Occipital lobe (tissue), 1 donor: ENCODE measurements at regions not wholly inside any gene's neighbourhood (a gene's known extent, or its start where the extent isn't known, plus 50 kb on each side); places are given as distances from the start of the nearest gene placed in this dataset.

Experiments used
- DNase-seq: peaks from one replicate; lab custom pipeline; 2025; lab: John Stamatoyannopoulos, UW

DNA sequence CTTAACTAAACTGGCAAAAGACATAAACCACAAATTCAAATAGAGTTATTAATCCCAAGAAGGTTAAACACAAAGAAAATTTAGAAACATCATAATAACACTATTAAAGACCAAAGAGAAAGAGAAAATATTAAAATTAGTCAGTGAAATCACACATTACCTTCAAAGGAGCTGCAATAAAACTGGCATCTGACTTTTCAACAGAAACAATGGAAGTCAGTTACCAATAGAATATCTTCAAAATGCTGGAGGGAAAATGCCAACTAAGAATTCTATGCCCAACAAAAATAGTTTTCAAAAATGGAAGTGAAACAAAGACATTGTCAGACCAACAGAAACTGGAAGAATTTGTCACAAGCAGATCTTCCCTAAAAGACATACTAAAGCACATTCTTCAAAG lies 68.7 kb upstream of the RNF7 start:
- DNase-seq = no peak

DNA sequence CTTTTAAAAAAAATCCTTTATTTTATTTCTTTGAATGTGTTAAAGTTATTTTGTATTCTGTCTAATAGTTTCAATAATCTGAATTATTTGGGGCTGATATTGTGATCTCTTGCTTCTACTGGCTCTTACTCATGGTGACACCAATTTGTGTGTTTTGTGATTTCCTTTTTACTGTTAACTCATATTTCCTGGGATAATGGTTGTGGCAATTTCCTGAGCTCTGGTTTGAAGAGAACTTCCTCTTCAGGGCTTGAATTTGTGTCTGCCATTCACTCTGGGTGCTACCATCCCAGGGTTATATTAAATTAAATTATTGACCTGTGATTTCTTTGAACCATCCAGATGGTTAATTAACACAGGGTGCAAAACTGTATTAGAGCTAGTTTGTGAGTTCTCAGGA lies 60.4 kb upstream of the RNF7 start:
- no peak for DNase-seq

DNA sequence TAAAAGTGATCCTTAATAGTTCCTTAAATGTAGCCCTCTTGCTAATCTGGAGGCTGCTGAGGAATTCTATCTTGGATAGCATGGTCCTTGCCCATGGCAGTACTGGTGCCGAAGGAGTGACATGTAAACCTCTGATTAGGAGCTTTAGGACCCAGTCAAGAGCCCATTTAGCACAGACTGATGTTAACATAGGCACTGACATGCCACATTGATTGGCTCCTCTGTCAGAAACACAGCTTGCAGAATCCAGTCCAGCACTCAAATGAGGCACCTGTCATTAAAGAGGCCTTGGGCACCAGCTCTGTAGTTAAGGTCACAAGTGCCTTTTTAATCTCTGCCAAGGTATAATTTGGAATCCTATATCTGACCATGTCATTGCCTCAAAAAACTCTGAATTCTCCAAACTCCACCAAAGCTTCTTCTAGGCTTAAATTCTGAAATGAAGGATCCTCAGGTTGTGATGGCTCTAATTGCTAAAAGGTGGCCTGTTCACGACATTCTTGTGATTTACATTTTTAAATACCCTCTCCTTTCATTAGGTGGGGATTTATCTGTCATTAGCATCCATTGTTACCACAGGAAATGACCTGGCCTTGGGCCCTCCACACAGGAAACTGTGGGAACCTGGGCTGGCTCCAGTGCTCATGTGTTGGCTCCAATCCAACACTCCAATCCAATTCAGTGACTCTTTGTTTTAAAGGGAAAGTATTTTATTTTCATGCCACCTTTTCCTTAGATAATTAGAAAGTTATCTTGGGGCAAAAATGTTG lies 57.3 kb upstream of the RNF7 start:
- no peak for DNase-seq

DNA sequence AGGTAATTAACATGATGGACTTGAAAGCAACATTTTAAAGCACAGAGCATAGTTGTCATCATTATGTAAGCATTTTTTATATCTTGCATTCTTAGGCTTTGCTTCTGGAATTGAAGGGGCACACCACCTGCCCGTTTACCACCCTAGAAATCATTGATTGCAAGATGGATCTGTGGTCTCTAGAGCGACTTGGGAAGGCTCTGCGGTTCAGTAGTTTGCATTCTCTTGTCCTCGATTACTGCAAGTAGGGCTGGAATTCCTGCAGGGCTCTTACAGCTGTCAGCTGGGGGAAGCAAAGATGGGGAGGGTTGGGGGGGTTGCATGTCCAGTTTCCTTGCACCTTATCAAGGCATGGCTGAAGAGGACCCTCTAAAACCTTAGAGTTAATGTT lies 56.7 kb upstream of the RNF7 start:
- no peak for DNase-seq

DNA sequence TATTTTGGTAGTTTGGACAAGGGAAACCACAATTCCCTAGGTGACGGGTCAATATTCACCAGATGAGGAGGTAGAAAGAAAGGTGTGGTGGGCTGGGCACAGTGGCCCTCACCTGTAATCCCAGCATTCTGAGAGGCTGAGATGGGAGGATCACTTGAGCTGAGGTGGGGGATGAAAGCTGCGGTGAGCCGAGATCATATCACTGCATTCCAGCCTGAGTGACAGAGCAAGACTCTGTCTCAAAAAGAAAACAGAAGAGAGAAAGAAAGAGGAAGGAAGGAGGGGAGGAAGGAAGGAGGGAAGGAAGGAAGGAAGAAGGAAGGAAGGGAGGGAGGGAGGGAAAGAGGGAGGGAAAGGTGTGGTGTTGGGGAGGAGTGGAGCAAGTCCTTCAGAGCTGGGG lies 56.1 kb upstream of the RNF7 start:
- DNase-seq = no peak

DNA sequence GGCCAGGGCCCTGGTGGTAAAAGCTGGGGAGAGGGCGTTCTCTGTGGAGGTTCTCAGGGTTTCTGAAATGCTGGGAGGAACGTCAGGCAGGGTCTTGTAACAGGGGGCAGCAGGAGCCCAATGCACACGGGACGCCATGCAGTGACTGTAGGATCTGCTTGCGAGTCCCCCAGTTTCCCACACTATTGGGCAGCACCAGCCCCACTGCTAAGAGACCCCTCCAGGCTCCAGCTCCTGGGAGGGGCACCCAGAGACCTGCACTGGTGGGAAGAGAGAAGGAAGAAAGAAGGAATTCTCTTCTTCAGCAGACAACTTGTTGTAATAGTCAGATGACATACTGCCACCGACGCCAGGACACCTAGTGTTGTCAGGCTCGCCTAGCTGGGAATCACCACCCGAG lies 55.2 kb upstream of the RNF7 start:
- DNase-seq = no peak

DNA sequence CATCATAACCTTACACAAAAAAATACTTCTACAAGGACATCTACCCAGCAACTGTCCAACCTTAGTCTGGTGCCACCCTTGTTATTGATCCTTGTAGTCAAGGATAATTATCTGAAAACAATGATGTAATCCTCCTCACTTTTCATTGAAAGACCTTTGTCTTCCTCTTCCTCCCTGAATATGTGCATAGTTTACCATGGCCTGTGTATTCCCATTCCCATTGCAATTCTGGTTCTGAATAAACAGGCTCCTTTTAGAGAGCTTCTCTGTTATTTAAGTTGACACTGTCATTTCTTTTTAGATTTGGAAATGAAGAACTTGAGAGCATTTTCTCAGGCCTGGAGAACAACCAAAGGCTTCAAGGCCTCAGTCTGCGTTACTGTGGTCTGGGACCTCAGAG lies 53.3 kb upstream of the RNF7 start:
- no peak for DNase-seq

DNA sequence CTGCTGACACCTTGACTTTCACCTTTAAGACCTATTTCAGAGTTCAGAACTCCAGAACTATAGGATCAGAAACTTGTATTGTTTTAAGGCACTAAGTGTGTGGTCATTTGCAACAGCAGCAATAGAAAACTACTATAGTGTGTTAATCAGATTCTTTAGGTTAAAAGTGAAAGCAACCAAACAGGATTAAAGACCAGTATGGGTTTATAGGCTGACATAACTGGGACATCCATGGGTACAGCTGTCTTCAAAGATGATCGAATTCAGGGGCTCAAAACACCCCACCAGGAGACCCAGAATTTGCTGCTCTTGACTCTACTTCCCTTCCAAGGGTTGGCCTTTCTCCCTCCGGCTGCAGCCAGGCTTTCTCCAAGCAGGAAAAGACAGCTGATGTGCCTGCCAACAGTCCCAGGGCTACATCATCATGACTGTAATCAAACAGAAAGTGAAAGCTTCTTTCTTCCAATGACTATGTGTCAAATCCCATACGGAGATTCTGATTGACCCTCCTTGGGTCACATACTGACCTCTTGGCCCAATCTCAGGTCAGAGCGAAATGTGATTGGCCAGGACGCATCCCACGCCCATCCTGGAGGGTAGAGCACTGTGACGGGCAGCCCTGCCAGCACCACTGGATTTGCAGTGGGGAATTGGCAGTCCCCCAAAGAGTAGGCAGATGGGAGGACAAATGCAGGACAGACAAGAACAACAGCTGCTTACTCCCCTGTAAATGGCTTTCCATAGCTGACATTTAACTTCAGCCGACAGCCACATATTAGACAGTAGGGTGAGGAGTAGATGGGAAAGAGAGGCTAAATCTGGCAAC lies 51.4 kb upstream of the RNF7 start:
- DNase-seq = peak; percentile 66
